ENCODE measurements at regions not wholly inside any gene's neighbourhood (a gene's known extent, or its start where the extent isn't known, plus 50 kb on each side); places are given as distances from the start of the nearest gene placed in this dataset.

- TF ChIP-seq CTCF (IDR thresholded peaks at IDR 0.05; ENCODE audit: low read depth, low read length, missing control alignments): no peak
- no peak for DNase-seq (ENCODE audit: extremely low read depth, low read depth)
- no peak overlapping the region for H3K4me3 ChIP-seq (replicated peaks; ENCODE audit: low read depth, low read length)
These were observed 260.9 kb downstream of the LTN1 start for GRCh38 chr21:28731700-28732321.

- TF ChIP-seq CTCF (IDR thresholded peaks at IDR 0.05; ENCODE audit: low read depth, low read length, missing control alignments): no peak
- no peak for DNase-seq (ENCODE audit: extremely low read depth, low read depth)
- no peak overlapping the region for H3K4me3 ChIP-seq (replicated peaks; ENCODE audit: low read depth, low read length)
These were observed 262.8 kb downstream of the LTN1 start for GRCh38 chr21:28729887-28730286.

GRCh38 chr21:28727809-28728208 is 264.9 kb downstream of the LTN1 start:
- DNase-seq (ENCODE audit: extremely low read depth, low read depth): no peak
- no peak overlapping the region for H3K4me3 ChIP-seq (replicated peaks; ENCODE audit: low read depth, low read length)
- TF ChIP-seq CTCF (IDR thresholded peaks at IDR 0.05; ENCODE audit: low read depth, low read length, missing control alignments): no peak

GRCh38 chr21:28725396-28725795 is 267.3 kb downstream of the LTN1 start:
- no peak for TF ChIP-seq CTCF (IDR thresholded peaks at IDR 0.05; ENCODE audit: low read depth, low read length, missing control alignments)
- no peak overlapping the region for H3K4me3 ChIP-seq (replicated peaks; ENCODE audit: low read depth, low read length)
- DNase-seq (ENCODE audit: extremely low read depth, low read depth): no peak

GRCh38 chr21:28723646-28724045 is 269.0 kb downstream of the LTN1 start:
- H3K4me3 ChIP-seq (replicated peaks; ENCODE audit: low read depth, low read length): no peak overlapping the region
- no peak for DNase-seq (ENCODE audit: extremely low read depth, low read depth)
- no peak for TF ChIP-seq CTCF (IDR thresholded peaks at IDR 0.05; ENCODE audit: low read depth, low read length, missing control alignments)

GRCh38 chr21:28719723-28720122 is 273.0 kb downstream of the LTN1 start:
- no peak for DNase-seq (ENCODE audit: extremely low read depth, low read depth)
- TF ChIP-seq CTCF (IDR thresholded peaks at IDR 0.05; ENCODE audit: low read depth, low read length, missing control alignments): no peak

More at GRCh38 chr21:28719723-28720122, 273.0 kb downstream of the LTN1 start:
- no peak overlapping the region for H3K4me3 ChIP-seq (replicated peaks; ENCODE audit: low read depth, low read length)

Data from HFF-Myc (cell line).